ENCODE measurements at regions not wholly inside any gene's neighbourhood (a gene's known extent, or its start where the extent isn't known, plus 50 kb on each side); places are given as distances from the start of the nearest gene placed in this dataset.

- Histone ChIP-seq H3K36me3 (ENCODE audit: insufficient read depth, low read length) (no peaks in the 10 kb centered on the region), H3K9ac (ENCODE audit: low read length) (no peak overlapping the region), H2AFZ (ENCODE audit: low read depth, low read length) (no peak overlapping the region), H3K4me2 (ENCODE audit: low read length) (no peak overlapping the region), H3K9me3 (ENCODE audit: low read length) (no peaks in the 10 kb centered on the region), H3K9me2 (ENCODE audit: insufficient read depth, low read length) (no peaks in the 10 kb centered on the region), H3K4me3 (ENCODE audit: low read length) (no peak overlapping the region), H3F3A (ENCODE audit: insufficient read depth, low read length, poor library complexity, severe bottlenecking) (no peaks in the 10 kb centered on the region), H3K27me3 (ENCODE audit: insufficient read depth, low read depth, low read length) (no peaks in the 10 kb centered on the region), H4K20me1 (ENCODE audit: insufficient read depth) (no peaks in the 10 kb centered on the region), H3K79me2 (replicated peaks; ENCODE audit: insufficient read depth, low read length) (no peaks in the 10 kb centered on the region), H3K27ac (ENCODE audit: low read length) (no peak overlapping the region)
- TF ChIP-seq EP300 (conservative IDR thresholded peaks at IDR 0.05; ENCODE audit: poor library complexity, severe bottlenecking) (no peak), CTCF (IDR thresholded peaks at IDR 0.05; ENCODE audit: poor library complexity, severe bottlenecking) (no peak), SMC3 (conservative IDR thresholded peaks at IDR 0.05; ENCODE audit: poor library complexity) (no peak), POLR2AphosphoS5 (IDR thresholded peaks at IDR 0.05) (no peak), TAF1 (IDR thresholded peaks at IDR 0.05; ENCODE audit: low read depth) (no peak), RAD21 (conservative IDR thresholded peaks at IDR 0.05) (no peak), MXI1 (conservative IDR thresholded peaks at IDR 0.05; ENCODE audit: poor library complexity, severe bottlenecking) (no peak), EZH2 (IDR thresholded peaks at IDR 0.05; ENCODE audit: borderline replicate concordance, insufficient read depth, low read length, poor library complexity, severe bottlenecking) (no peak)
- TF ChIP-seq, protein P1, sequence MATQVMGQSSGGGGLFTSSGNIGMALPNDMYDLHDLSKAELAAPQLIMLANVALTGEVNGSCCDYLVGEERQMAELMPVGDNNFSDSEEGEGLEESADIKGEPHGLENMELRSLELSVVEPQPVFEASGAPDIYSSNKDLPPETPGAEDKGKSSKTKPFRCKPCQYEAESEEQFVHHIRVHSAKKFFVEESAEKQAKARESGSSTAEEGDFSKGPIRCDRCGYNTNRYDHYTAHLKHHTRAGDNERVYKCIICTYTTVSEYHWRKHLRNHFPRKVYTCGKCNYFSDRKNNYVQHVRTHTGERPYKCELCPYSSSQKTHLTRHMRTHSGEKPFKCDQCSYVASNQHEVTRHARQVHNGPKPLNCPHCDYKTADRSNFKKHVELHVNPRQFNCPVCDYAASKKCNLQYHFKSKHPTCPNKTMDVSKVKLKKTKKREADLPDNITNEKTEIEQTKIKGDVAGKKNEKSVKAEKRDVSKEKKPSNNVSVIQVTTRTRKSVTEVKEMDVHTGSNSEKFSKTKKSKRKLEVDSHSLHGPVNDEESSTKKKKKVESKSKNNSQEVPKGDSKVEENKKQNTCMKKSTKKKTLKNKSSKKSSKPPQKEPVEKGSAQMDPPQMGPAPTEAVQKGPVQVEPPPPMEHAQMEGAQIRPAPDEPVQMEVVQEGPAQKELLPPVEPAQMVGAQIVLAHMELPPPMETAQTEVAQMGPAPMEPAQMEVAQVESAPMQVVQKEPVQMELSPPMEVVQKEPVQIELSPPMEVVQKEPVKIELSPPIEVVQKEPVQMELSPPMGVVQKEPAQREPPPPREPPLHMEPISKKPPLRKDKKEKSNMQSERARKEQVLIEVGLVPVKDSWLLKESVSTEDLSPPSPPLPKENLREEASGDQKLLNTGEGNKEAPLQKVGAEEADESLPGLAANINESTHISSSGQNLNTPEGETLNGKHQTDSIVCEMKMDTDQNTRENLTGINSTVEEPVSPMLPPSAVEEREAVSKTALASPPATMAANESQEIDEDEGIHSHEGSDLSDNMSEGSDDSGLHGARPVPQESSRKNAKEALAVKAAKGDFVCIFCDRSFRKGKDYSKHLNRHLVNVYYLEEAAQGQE (IDR thresholded peaks at IDR 0.05; ENCODE audit: borderline replicate concordance), result no peak
These were observed 273.5 kb downstream of the COL12A1 start for GRCh38 chr6:74932232-74932888.

DNA sequence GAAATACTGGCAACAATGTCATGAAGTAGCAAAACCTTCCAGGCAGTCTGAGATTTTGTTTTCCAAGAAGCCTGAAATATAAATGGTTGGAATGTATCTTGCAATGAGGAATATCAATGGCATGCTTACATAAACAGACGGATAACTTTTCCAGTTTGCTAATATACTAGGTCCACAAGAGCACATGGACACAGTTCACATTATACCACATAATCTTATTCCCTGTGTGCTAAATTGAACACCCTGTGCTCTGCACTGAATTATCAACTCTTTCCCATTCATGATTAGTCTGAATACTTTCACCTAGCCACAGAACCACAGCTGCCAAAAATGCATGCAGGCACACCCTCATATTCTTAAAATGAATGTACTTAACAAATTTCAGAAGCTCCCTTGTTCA, 274.3 kb downstream of the COL12A1 start:
- H3K36me3 ChIP-seq (ENCODE audit: insufficient read depth, low read length), result no peaks in the 10 kb centered on the region
- no peaks in the 10 kb centered on the region for H3K9me2 ChIP-seq (ENCODE audit: insufficient read depth, low read length)
- no peak overlapping the region for H2AFZ ChIP-seq (ENCODE audit: low read depth, low read length)
- TF ChIP-seq CTCF (IDR thresholded peaks at IDR 0.05; ENCODE audit: poor library complexity, severe bottlenecking) (no peak), TAF1 (IDR thresholded peaks at IDR 0.05; ENCODE audit: low read depth) (no peak), RAD21 (conservative IDR thresholded peaks at IDR 0.05) (no peak), MXI1 (conservative IDR thresholded peaks at IDR 0.05; ENCODE audit: poor library complexity, severe bottlenecking) (no peak)
- TF ChIP-seq, protein P1 (IDR thresholded peaks at IDR 0.05; ENCODE audit: borderline replicate concordance), result no peak
- H3K27me3 ChIP-seq (ENCODE audit: insufficient read depth, low read depth, low read length), result no peaks in the 10 kb centered on the region
- no peaks in the 10 kb centered on the region for H3K79me2 ChIP-seq (replicated peaks; ENCODE audit: insufficient read depth, low read length)
- H3K4me3 ChIP-seq (ENCODE audit: low read length), result no peak overlapping the region
- no peaks in the 10 kb centered on the region for H3F3A ChIP-seq (ENCODE audit: insufficient read depth, low read length, poor library complexity, severe bottlenecking)
- H4K20me1 ChIP-seq (ENCODE audit: insufficient read depth), result no peaks in the 10 kb centered on the region
- H3K9ac ChIP-seq (ENCODE audit: low read length), result no peak overlapping the region
- H3K4me2 ChIP-seq (ENCODE audit: low read length), result no peak overlapping the region
- no peaks in the 10 kb centered on the region for H3K9me3 ChIP-seq (ENCODE audit: low read length)
- no peak overlapping the region for H3K27ac ChIP-seq (ENCODE audit: low read length)

Measured in neural cell (in vitro differentiated cells).